MG63 (cell line): ENCODE measurements at regions not wholly inside any gene's neighbourhood (a gene's known extent, or its start where the extent isn't known, plus 50 kb on each side); places are given as distances from the start of the nearest gene placed in this dataset.

Experiments
- DNase-seq: peaks from one replicate; pipeline ENCODE4 v3.0.0-alpha.2; 2020
- H3K27me3 ChIP-seq: fragments of 250-450 bp; sonication (Bioruptor Pico); 2 replicates; pipeline ENCODE4 v1.5.1; 2020; ENCODE audit warnings: mild to moderate bottlenecking, moderate library complexity
- H3K36me3 ChIP-seq: fragments of 250-450 bp; sonication (Bioruptor Pico); 2 replicates; pipeline ENCODE4 v1.5.1; 2020; ENCODE audit warnings: mild to moderate bottlenecking, moderate library complexity
- H3K4me3 ChIP-seq: fragments of 250-450 bp; sonication (Bioruptor Pico); 2 replicates; pipeline ENCODE4 v1.5.1; 2020; ENCODE audit warnings: mild to moderate bottlenecking, moderate library complexity
- H3K9me3 ChIP-seq: fragments of 250-450 bp; sonication (Bioruptor Pico); 2 replicates; pipeline ENCODE4 v1.5.1; 2020; ENCODE audit warnings: mild to moderate bottlenecking, moderate library complexity

GRCh38 chr13:107192289-107192688, 624.4 kb upstream of the ARGLU1 start:
- Histone ChIP-seq H3K9me3 (peaks cover 5% of the 10 kb centered on the region), H3K27me3 (no peaks in the 10 kb centered on the region), H3K4me3 (no peak overlapping the region), H3K36me3 (no peaks in the 10 kb centered on the region)
- peak; percentile 56 for DNase-seq

GRCh38 chr13:107190065-107190464, 622.1 kb upstream of the ARGLU1 start:
- Histone ChIP-seq H3K4me3 (no peak overlapping the region), H3K36me3 (no peaks in the 10 kb centered on the region), H3K27me3 (no peaks in the 10 kb centered on the region), H3K9me3 (peaks cover 5% of the 10 kb centered on the region)
- no peak for DNase-seq

- peak; percentile 23 for DNase-seq
- H3K9me3 ChIP-seq = no peaks in the 10 kb centered on the region
- no peak overlapping the region for H3K4me3 ChIP-seq
- no peaks in the 10 kb centered on the region for H3K36me3 ChIP-seq
- no peaks in the 10 kb centered on the region for H3K27me3 ChIP-seq
Measured at GRCh38 chr13:107185889-107186288, 618.0 kb upstream of the ARGLU1 start.

GRCh38 chr13:107170270-107170931, 602.5 kb upstream of the ARGLU1 start:
- DNase-seq = no peak
- no peak overlapping the region for H3K4me3 ChIP-seq
- H3K9me3 ChIP-seq = no peaks in the 10 kb centered on the region
- H3K27me3 ChIP-seq = no peaks in the 10 kb centered on the region
- H3K36me3 ChIP-seq = no peaks in the 10 kb centered on the region

GRCh38 chr13:107157271-107157670, 589.3 kb upstream of the ARGLU1 start:
- Histone ChIP-seq H3K27me3 (no peaks in the 10 kb centered on the region), H3K9me3 (no peaks in the 10 kb centered on the region), H3K4me3 (no peak overlapping the region), H3K36me3 (no peaks in the 10 kb centered on the region)
- DNase-seq = no peak

GRCh38 chr13:107144432-107144831, 576.5 kb upstream of the ARGLU1 start:
- no peaks in the 10 kb centered on the region for H3K36me3 ChIP-seq
- no peaks in the 10 kb centered on the region; the same call in 1 of the 2 replicates for H3K27me3 ChIP-seq
- no peaks in the 10 kb centered on the region for H3K9me3 ChIP-seq
- no peak for DNase-seq
- H3K4me3 ChIP-seq = no peak overlapping the region

- Histone ChIP-seq H3K27me3 (no peaks in the 10 kb centered on the region; the same call in 1 of the 2 replicates), H3K36me3 (no peaks in the 10 kb centered on the region), H3K4me3 (no peak overlapping the region), H3K9me3 (no peaks in the 10 kb centered on the region)
- no peak for DNase-seq
Measured at GRCh38 chr13:107141767-107142166, 573.8 kb upstream of the ARGLU1 start.

GRCh38 chr13:107139006-107139405, 571.1 kb upstream of the ARGLU1 start:
- Histone ChIP-seq H3K27me3 (no peaks in the 10 kb centered on the region; the same call in 1 of the 2 replicates), H3K4me3 (no peak overlapping the region), H3K36me3 (no peaks in the 10 kb centered on the region), H3K9me3 (no peaks in the 10 kb centered on the region)
- no peak for DNase-seq

GRCh38 chr13:107138486-107138885, 570.5 kb upstream of the ARGLU1 start:
- no peaks in the 10 kb centered on the region for H3K9me3 ChIP-seq
- DNase-seq = no peak
- no peaks in the 10 kb centered on the region for H3K36me3 ChIP-seq
- H3K4me3 ChIP-seq = no peak overlapping the region
- no peaks in the 10 kb centered on the region; the same call in 1 of the 2 replicates for H3K27me3 ChIP-seq

- no peaks in the 10 kb centered on the region for H3K36me3 ChIP-seq
- H3K27me3 ChIP-seq = no peaks in the 10 kb centered on the region; the same call in 1 of the 2 replicates
- H3K4me3 ChIP-seq = no peak overlapping the region
- DNase-seq = no peak
- peaks cover under 1% of the 10 kb centered on the region; the same call in 1 of the 2 replicates for H3K9me3 ChIP-seq
Measured at GRCh38 chr13:107133950-107134349, 566.0 kb upstream of the ARGLU1 start.

GRCh38 chr13:107130566-107130965, 562.6 kb upstream of the ARGLU1 start:
- peaks cover 3% of the 10 kb centered on the region; the same call in 1 of the 2 replicates for H3K9me3 ChIP-seq
- no peak overlapping the region for H3K4me3 ChIP-seq
- DNase-seq = no peak
- no peaks in the 10 kb centered on the region; the same call in 1 of the 2 replicates for H3K27me3 ChIP-seq
- H3K36me3 ChIP-seq = no peaks in the 10 kb centered on the region

GRCh38 chr13:107124730-107125129, 556.8 kb upstream of the ARGLU1 start:
- Histone ChIP-seq H3K36me3 (no peaks in the 10 kb centered on the region), H3K9me3 (peaks cover 3% of the 10 kb centered on the region; the same call in 1 of the 2 replicates), H3K27me3 (no peaks in the 10 kb centered on the region), H3K4me3 (no peak overlapping the region)
- DNase-seq = no peak

- DNase-seq = no peak
- Histone ChIP-seq H3K9me3 (peaks cover 3% of the 10 kb centered on the region; the same call in 1 of the 2 replicates), H3K27me3 (no peaks in the 10 kb centered on the region), H3K36me3 (no peaks in the 10 kb centered on the region), H3K4me3 (no peak overlapping the region)
Measured at GRCh38 chr13:107124129-107124718, 556.3 kb upstream of the ARGLU1 start.

GRCh38 chr13:107121793-107122192, 553.9 kb upstream of the ARGLU1 start:
- H3K27me3 ChIP-seq = no peaks in the 10 kb centered on the region
- H3K9me3 ChIP-seq = no peaks in the 10 kb centered on the region
- no peaks in the 10 kb centered on the region for H3K36me3 ChIP-seq
- H3K4me3 ChIP-seq = no peak overlapping the region
- no peak for DNase-seq

GRCh38 chr13:107119989-107120881, 552.3 kb upstream of the ARGLU1 start:
- Histone ChIP-seq H3K4me3 (no peak overlapping the region), H3K9me3 (no peaks in the 10 kb centered on the region), H3K27me3 (no peaks in the 10 kb centered on the region), H3K36me3 (no peaks in the 10 kb centered on the region)
- DNase-seq = no peak

- no peaks in the 10 kb centered on the region for H3K9me3 ChIP-seq
- no peaks in the 10 kb centered on the region for H3K36me3 ChIP-seq
- DNase-seq = no peak
- H3K27me3 ChIP-seq = no peaks in the 10 kb centered on the region
- H3K4me3 ChIP-seq = no peak overlapping the region
Measured at GRCh38 chr13:107118506-107118905, 550.6 kb upstream of the ARGLU1 start.

GRCh38 chr13:107117327-107118012, 549.5 kb upstream of the ARGLU1 start:
- no peaks in the 10 kb centered on the region for H3K9me3 ChIP-seq
- DNase-seq = no peak
- no peak overlapping the region for H3K4me3 ChIP-seq
- no peaks in the 10 kb centered on the region for H3K27me3 ChIP-seq
- no peaks in the 10 kb centered on the region for H3K36me3 ChIP-seq
